KBM-7 (cell line): ENCODE measurements at regions not wholly inside any gene's neighbourhood (a gene's known extent, or its start where the extent isn't known, plus 50 kb on each side); places are given as distances from the start of the nearest gene placed in this dataset.

Experiments
- DNase-seq: peaks from one replicate; pipeline ENCODE4 v3.0.0-alpha.2; 2015
- in situ Hi-C: fragments of 300-500 bp; cut with MboI; formaldehyde crosslinking; loops from 2 replicates; pipeline ENCODE4 v1.14.3; 2020; ENCODE audit warnings: low sequenced_read_pairs, low pct_unique_long_range_greater_than_20kb, mixed read lengths

GRCh38 chr9:12874395-12874794 is 99.6 kb downstream of the LURAP1L start:
- no peak for DNase-seq
- in situ Hi-C loops = no loop called here

GRCh38 chr9:12875191-12875590 is 100.4 kb downstream of the LURAP1L start:
- in situ Hi-C loops = no loop called here
- no peak for DNase-seq

GRCh38 chr9:12876872-12877271 is 102.1 kb downstream of the LURAP1L start:
- no peak for DNase-seq
- in situ Hi-C loops = no loop called here

- in situ Hi-C loops = no loop called here
- DNase-seq = no peak
Observed at GRCh38 chr9:12878351-12878978, 103.6 kb downstream of the LURAP1L start.

DNA sequence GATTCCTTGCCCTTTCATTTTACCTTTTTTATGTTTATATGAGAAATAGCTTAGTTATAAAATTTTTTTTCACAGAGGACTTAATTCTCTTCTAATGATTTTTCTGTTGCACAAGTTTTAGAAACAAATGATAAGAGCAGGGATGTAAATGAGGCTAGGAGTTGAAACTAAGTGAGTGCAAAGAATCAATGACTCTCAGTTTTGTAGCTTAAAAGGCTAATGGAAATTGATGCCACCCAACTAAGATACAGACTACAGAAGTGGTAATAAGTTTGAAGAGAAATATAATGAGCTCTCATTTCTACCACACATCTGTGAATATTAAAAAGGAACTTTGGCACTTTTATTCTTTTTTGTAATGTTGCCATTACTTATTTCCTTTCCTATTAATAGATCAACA is 105.1 kb downstream of the LURAP1L start:
- DNase-seq = no peak
- in situ Hi-C loops = no loop called here

DNA sequence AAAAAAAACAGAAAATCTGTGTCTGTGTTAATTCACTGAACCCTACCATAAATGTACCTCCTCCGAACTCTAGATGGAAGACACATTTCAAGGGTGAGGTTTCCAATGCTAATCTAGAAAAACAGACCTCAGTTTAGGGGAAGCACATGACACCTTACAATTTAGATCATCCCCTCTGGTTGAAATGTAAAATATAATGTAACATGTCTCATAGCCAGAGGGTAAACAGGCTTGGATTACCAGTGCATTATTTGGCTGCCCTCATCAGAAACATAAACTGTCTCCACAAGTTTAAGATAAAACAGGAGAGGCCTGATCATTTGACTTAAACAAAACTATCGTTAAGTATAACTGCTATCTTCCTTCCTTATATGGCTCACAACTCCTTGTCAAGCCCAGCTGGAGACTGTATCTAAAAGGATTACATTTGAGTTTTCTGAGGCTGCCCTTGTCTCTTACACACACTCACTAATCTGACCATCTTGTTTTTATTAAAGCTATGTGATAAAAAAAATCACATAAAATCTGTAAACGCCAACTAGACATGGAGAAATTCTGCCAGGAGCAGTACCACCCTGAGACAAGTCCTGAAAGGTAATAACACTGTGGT is 105.7 kb downstream of the LURAP1L start:
- DNase-seq = no peak
- in situ Hi-C loops = no loop called here

- in situ Hi-C loops = no loop called here
Observed at GRCh38 chr9:12882430-12882829, 107.6 kb downstream of the LURAP1L start.

GRCh38 chr9:12884736-12885395 is 110.0 kb downstream of the LURAP1L start:
- in situ Hi-C loops = no loop called here
- DNase-seq = peak; percentile 3

More at GRCh38 chr9:12882430-12882829, 107.6 kb downstream of the LURAP1L start:
- no peak for DNase-seq

- DNase-seq = no peak
- in situ Hi-C loops = no loop called here
Observed at GRCh38 chr9:12889402-12890106, 114.7 kb downstream of the LURAP1L start.

DNA sequence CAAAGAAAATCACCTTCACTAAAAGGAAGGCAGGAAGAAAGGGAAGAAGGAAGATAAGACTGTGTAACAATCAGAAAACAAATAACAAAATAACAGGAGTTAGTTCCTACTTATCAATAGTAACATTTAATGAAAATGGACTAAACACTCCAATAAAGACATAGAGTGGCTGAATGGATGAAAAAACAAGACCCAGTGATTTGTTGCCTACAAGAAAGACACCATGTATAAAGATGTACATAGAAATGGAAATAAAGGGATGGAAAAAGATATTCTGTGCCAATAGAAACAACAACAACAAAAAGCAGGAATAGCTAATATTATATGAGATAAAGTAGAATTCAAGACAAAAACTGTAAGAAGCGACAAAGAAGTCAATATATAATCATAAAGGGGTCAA is 116.8 kb downstream of the LURAP1L start:
- in situ Hi-C loops = no loop called here
- DNase-seq = no peak

DNA sequence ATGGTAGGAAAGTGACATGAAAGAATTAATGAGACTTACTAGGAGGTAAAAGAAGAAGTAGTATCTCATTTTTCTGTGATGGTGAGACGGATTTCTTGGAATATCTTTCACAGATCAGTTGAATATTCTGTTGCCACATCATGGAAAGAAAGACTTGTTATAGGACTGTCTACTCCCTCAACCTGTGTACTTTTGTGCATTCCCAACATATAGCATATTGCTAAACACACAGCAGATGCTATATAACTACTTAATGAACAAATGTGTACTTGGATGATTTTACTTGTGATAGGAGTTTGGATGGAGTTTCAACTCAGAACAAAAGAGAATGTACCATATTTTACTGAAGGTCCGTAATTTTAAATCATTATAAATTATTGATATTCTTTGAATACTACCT is 128.5 kb downstream of the LURAP1L start:
- in situ Hi-C loops = no loop called here
- no peak for DNase-seq

DNA sequence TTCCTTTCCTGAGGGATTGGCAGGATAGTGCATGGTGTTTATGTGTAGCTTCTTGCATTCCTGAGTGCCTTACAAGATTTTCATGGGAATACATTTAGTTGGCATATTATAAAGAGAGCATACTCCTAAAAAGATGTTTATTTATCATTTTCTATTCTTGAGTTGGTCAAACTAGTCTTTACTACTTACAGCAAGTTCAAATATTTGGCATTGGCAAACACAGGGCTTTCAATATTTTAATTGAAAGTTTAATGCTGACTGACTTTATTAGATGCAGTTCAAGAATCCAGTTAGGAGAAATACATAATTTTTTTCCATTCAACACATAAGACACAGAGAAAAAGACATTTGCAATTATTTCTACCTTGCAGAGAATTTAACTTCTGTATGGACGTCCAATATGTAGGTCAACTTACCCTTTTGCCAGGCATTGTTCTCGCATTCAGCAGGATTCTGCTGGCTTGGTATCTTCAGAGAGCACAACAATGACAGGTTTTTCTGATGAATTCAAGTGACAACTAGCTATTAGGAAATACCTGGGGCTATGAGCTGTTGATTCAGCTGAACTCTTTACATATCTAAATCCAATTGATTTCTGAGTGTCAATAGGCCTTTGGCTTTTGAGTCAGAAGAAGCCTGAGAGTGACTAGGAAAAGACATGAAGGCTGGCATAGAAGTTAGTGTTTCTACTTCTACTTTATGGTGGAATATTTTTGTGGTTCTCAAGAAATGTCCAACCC is 129.6 kb downstream of the LURAP1L start:
- no peak for DNase-seq

GRCh38 chr9:12906646-12907045 is 131.8 kb downstream of the LURAP1L start:
- in situ Hi-C loops = no loop called here
- no peak for DNase-seq

More for the DNA sequence above, 129.6 kb downstream of the LURAP1L start:
- in situ Hi-C loops = no loop called here

DNA sequence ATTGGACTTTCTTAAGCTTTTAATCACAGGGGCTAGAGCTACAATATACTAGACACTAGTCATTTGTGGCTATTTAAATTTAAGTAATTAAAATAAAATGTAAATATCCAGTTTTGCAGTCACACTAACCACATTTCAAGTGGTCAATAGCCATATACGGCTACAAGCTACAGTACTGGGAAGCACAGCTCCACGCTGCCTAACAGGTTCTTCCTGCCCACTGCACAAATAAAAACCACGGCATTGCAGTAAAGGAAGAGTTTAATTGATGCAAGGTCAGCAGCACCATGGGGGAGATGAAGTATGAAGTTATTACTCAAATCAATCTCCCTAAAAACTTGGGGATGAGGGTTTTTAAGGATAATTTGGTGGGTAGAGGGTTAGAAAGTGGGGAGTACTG is 134.1 kb downstream of the LURAP1L start:
- in situ Hi-C loops = no loop called here
- no peak for DNase-seq

DNA sequence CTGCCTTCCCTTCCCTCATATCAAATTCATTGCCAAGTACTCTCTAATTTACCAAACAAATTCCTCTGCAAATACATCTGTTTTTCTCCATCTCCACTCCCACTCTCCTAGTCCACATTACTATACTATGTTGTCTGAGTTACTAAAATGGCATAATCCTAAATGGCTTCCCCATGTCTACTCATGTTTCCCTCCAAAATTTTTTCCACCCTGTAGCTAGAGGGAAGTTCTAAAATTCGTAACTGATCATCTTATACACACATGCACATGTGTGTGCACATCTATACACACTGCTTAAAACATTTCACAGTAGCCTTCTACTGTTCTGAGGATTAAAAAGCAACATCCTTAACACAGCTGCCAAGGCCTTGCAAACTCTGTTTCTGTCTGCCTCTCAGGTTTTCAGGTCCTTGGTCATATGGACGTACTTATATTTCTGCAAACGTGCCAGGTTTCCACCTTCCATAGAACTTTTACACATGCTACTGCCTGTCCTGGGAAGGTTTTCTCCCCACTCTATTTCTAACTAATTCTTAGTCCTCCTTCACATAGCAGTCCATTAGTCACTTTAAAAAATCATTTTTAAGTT is 140.6 kb downstream of the LURAP1L start:
- in situ Hi-C loops = no loop called here
- no peak for DNase-seq

DNA sequence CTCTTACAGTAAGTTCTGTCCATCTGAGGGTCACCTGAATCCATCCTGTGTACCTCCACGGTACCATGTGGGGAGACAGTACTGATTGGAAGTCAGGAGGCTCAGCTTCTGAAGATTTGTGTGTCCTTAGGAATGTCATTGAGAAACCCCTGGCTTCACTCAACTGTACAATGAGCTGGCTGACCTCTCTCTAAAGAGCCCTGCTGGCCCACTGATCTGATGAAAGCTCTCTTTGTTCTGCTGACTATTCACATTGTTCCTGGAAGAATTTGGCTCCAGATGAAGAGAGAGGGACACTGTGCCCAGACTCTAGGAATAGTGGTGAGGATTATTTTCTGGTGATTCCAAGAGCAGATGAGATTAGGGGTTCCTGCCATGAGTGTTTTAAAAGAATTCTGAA is 141.2 kb downstream of the LURAP1L start:
- in situ Hi-C loops = no loop called here
- no peak for DNase-seq

GRCh38 chr9:12920437-12920836 is 145.6 kb downstream of the LURAP1L start:
- no peak for DNase-seq
- in situ Hi-C loops = no loop called here

DNA sequence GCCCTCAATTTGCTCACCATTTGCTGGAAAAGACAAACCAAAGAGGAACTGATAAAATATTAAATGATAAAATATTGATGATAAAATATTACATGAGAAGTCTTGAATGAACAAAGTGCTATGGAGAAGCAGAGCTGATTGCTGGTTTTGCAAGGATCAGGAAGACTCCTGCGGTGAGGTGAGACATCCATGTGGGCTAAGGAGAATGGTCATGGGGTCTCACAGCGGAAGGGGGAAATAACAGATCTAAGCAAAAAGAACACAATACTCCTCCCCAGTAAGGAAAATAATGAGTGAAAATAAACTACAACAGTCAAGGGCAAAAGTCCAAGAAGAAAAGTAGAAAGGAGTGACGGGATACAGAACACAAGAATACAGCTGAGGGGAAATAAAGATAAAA is 146.8 kb downstream of the LURAP1L start:
- in situ Hi-C loops = no loop called here
- no peak for DNase-seq

DNA sequence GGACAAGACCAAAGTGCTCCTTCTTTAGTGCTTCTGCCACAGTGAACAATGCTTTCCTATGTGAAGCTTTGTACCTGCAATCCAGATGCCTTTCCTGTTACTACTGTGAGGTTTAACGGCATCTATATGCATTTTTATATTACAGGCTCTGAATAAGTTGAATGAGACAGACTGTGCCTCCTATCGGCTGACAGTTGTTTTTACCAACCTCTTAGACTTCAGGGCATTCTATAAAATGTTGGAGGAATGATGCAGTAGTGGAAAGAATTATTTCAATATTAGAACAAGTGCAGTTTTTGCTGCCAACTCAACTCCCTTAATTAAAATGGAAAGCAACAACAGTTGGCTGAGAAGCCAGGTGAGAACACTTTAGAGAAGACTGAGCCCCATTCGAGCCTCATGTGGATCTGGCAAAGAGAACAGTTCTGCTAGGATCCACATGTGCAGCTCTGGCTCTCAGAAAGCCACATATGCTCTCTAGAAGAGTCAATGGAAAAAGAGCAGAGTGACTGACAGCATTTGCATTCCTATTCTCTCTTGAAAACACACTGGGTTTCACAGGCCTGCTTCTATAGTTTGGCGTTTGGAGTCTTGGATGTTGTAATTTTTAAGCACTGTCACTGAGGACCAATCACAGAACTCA is 147.5 kb downstream of the LURAP1L start:
- in situ Hi-C loops = no loop called here
- DNase-seq = no peak
